Trophoblast cell (in vitro differentiated cells and primary cell): ENCODE measurements at regions not wholly inside any gene's neighbourhood (a gene's known extent, or its start where the extent isn't known, plus 50 kb on each side); places are given as distances from the start of the nearest gene placed in this dataset.

Experiments used
- DNase-seq, 2 donors: peaks; one replicate each; pipeline ENCODE4 v3.0.0-alpha.2; 2016
- H2AFZ ChIP-seq: 2 replicates; pipeline ENCODE4 v1.6.1; 2013; ENCODE audit warnings: low read length, moderate library complexity, mild to moderate bottlenecking; ENCODE audit not compliant: insufficient read depth, poor library complexity
- H2AK5ac ChIP-seq: 2 replicates; pipeline ENCODE4 v1.6.1; 2013; ENCODE audit warnings: mild to moderate bottlenecking, low read length
- H2BK120ac ChIP-seq: 2 replicates; pipeline ENCODE4 v1.6.1; 2013; ENCODE audit warnings: low read length, mild to moderate bottlenecking, moderate library complexity; ENCODE audit not compliant: insufficient read depth, poor library complexity
- H2BK12ac ChIP-seq: 2 replicates; pipeline ENCODE4 v1.6.1; 2013; ENCODE audit warnings: mild to moderate bottlenecking, low read length, moderate library complexity
- H2BK5ac ChIP-seq: 2 replicates; pipeline ENCODE4 v1.6.1; 2013; ENCODE audit warnings: low read length, low read depth, moderate library complexity, mild to moderate bottlenecking; ENCODE audit not compliant: poor library complexity
- H3K14ac ChIP-seq: 2 replicates; pipeline ENCODE4 v1.6.1; 2013; ENCODE audit warnings: mild to moderate bottlenecking, low read length
- H3K18ac ChIP-seq: 2 replicates; pipeline ENCODE4 v1.6.1; 2013; ENCODE audit warnings: mild to moderate bottlenecking, low read length
- H3K23ac ChIP-seq: 2 replicates; pipeline ENCODE4 v1.6.1; 2013; ENCODE audit warnings: low read length
- H3K27ac ChIP-seq: 2 replicates; pipeline ENCODE4 v1.5.1; 2013; ENCODE audit warnings: low read depth, mild to moderate bottlenecking, inconsistent platforms, low read length, moderate library complexity
- H3K27me3 ChIP-seq: 2 replicates; pipeline ENCODE4 v1.6.1; 2013; ENCODE audit warnings: inconsistent platforms, mild to moderate bottlenecking, low read length, moderate library complexity; ENCODE audit not compliant: insufficient read depth
- H3K36me3 ChIP-seq, 2 experiments: 1 replicate in 1 of 2; 2 replicates in 1 of 2; pipeline ENCODE4 v1.6.1; 2013; ENCODE audit warnings: low read length in 2 of 2, mild to moderate bottlenecking in 2 of 2, moderate library complexity in 1 of 2; ENCODE audit not compliant: insufficient read depth in 2 of 2, control insufficient read depth in 1 of 2
- H3K4ac ChIP-seq: 2 replicates; pipeline ENCODE4 v1.6.1; 2013; ENCODE audit warnings: low read depth, mild to moderate bottlenecking, low read length, moderate library complexity
- H3K4me1 ChIP-seq, 2 experiments: 1 replicate in 1 of 2; 2 replicates in 1 of 2; pipeline ENCODE4 v1.6.1; 2013; ENCODE audit warnings: low read length in 2 of 2, mild to moderate bottlenecking in 2 of 2, moderate library complexity in 1 of 2; ENCODE audit not compliant: insufficient read depth in 2 of 2, control insufficient read depth in 1 of 2
- H3K4me2 ChIP-seq: 2 replicates; pipeline ENCODE4 v1.6.1; 2013; ENCODE audit warnings: inconsistent platforms, mild to moderate bottlenecking, low read length, moderate library complexity
- H3K4me3 ChIP-seq: 2 replicates; pipeline ENCODE4 v1.5.1; 2013; ENCODE audit warnings: mild to moderate bottlenecking, low read depth, low read length, inconsistent platforms
- H3K79me1 ChIP-seq: one replicate; pipeline ENCODE4 v1.6.1; 2013; ENCODE audit warnings: low read length
- H3K79me2 ChIP-seq: 2 replicates; pipeline ENCODE4 v1.6.1; 2013; ENCODE audit warnings: low read length, mild to moderate bottlenecking; ENCODE audit not compliant: control insufficient read depth, insufficient read depth, poor library complexity
- H3K9ac ChIP-seq: 2 replicates; pipeline ENCODE4 v1.6.1; 2013; ENCODE audit warnings: mild to moderate bottlenecking, low read length
- H3K9me3 ChIP-seq: 2 replicates; pipeline ENCODE4 v1.6.1; 2013; ENCODE audit warnings: low read depth, mild to moderate bottlenecking, control low read depth, inconsistent platforms, low read length; ENCODE audit not compliant: insufficient read depth
- H4K12ac ChIP-seq: 2 replicates; pipeline ENCODE4 v1.6.1; 2013; ENCODE audit warnings: low read depth, mild to moderate bottlenecking, low read length, moderate library complexity
- H4K8ac ChIP-seq: 2 replicates; pipeline ENCODE4 v1.6.1; 2013; ENCODE audit warnings: low read depth, mild to moderate bottlenecking, low read length, moderate library complexity
- H4K91ac ChIP-seq: one replicate; pipeline ENCODE4 v1.6.1; 2013; ENCODE audit warnings: low read depth, mild to moderate bottlenecking, low read length, moderate library complexity
- WGBS: extraction: QIAGEN DNeasy Blood & Tissue Kit; methylation state at CpG from one replicate; pipeline ENCODE4 v1.1.7; 2013; ENCODE audit warnings: missing lambda C conversion rate; ENCODE audit not compliant: insufficient read length, insufficient coverage; ENCODE audit errors: extremely low coverage; 5-methylcytosine and 5-hydroxymethylcytosine counted together

GRCh38 chr9:73065439-73065838 lies 86.2 kb upstream of the ANXA1 start:
- H3K36me3 ChIP-seq, result no peaks in the 10 kb centered on the region
- no peak overlapping the region for H3K4ac ChIP-seq
- no peak overlapping the region for H4K8ac ChIP-seq
- no peak overlapping the region for H3K4me2 ChIP-seq
- no peak overlapping the region for H2BK5ac ChIP-seq
- no peak overlapping the region for H4K91ac ChIP-seq
- H3K4me3 ChIP-seq, result no peak overlapping the region
- no peak for DNase-seq
- no peaks in the 10 kb centered on the region for H3K4me1 ChIP-seq
- H3K27ac ChIP-seq, result no peak overlapping the region
- no peak overlapping the region for H3K9ac ChIP-seq
- H3K23ac ChIP-seq, result no peak overlapping the region
- no peaks in the 10 kb centered on the region for H3K79me2 ChIP-seq
- H3K79me1 ChIP-seq, result no peaks in the 10 kb centered on the region
- no peak overlapping the region for H3K18ac ChIP-seq
- H2BK120ac ChIP-seq, result no peak overlapping the region
- H3K27me3 ChIP-seq, result no peaks in the 10 kb centered on the region
- no peak overlapping the region for H3K14ac ChIP-seq
- no peak overlapping the region for H2AK5ac ChIP-seq
- no peak overlapping the region for H4K12ac ChIP-seq
- no peak overlapping the region for H2AFZ ChIP-seq
- H3K9me3 ChIP-seq, result peaks cover 1% of the 10 kb centered on the region
- H2BK12ac ChIP-seq, result no peak overlapping the region
- no CpG with 5 or more reads among the region's 6 CpGs for WGBS

- H3K4ac ChIP-seq, result no peak overlapping the region
- no peak overlapping the region for H2BK120ac ChIP-seq
- H3K9ac ChIP-seq, result no peak overlapping the region
- no CpG with 5 or more reads among the region's 3 CpGs for WGBS
- peaks cover 1% of the 10 kb centered on the region for H3K9me3 ChIP-seq
- no peaks in the 10 kb centered on the region for H3K4me1 ChIP-seq
- H2AFZ ChIP-seq, result no peak overlapping the region
- H4K8ac ChIP-seq, result no peak overlapping the region
- H3K27me3 ChIP-seq, result no peaks in the 10 kb centered on the region
- no peak for DNase-seq
- H3K36me3 ChIP-seq, result no peaks in the 10 kb centered on the region
- no peak overlapping the region for H4K12ac ChIP-seq
- H3K4me3 ChIP-seq, result no peak overlapping the region
- H3K79me2 ChIP-seq, result no peaks in the 10 kb centered on the region
- no peak overlapping the region for H4K91ac ChIP-seq
- H3K79me1 ChIP-seq, result no peaks in the 10 kb centered on the region
- no peak overlapping the region for H3K27ac ChIP-seq
- H3K18ac ChIP-seq, result no peak overlapping the region
- no peak overlapping the region for H3K14ac ChIP-seq
- H3K4me2 ChIP-seq, result no peak overlapping the region
- no peak overlapping the region for H2BK12ac ChIP-seq
- no peak overlapping the region for H2AK5ac ChIP-seq
- H2BK5ac ChIP-seq, result no peak overlapping the region
- H3K23ac ChIP-seq, result no peak overlapping the region
Observed at GRCh38 chr9:73064315-73064714, 87.3 kb upstream of the ANXA1 start.

- H3K27ac ChIP-seq, result no peak overlapping the region
- DNase-seq, result no peak
- no peak overlapping the region for H3K23ac ChIP-seq
- no peak overlapping the region for H4K8ac ChIP-seq
- no peaks in the 10 kb centered on the region for H3K36me3 ChIP-seq
- no peak overlapping the region for H3K4me3 ChIP-seq
- no peak overlapping the region for H3K4me2 ChIP-seq
- H3K27me3 ChIP-seq, result no peaks in the 10 kb centered on the region
- no peak overlapping the region for H2AK5ac ChIP-seq
- no peaks in the 10 kb centered on the region for H3K79me2 ChIP-seq
- no peak overlapping the region for H4K12ac ChIP-seq
- no peak overlapping the region for H3K4ac ChIP-seq
- H3K18ac ChIP-seq, result no peak overlapping the region
- no peak overlapping the region for H2AFZ ChIP-seq
- H4K91ac ChIP-seq, result no peak overlapping the region
- no peak overlapping the region for H3K14ac ChIP-seq
- H3K4me1 ChIP-seq, result no peaks in the 10 kb centered on the region
- H3K9ac ChIP-seq, result no peak overlapping the region
- H2BK120ac ChIP-seq, result no peak overlapping the region
- H2BK5ac ChIP-seq, result no peak overlapping the region
- H3K9me3 ChIP-seq, result no peaks in the 10 kb centered on the region
- no CpG with 5 or more reads among the region's 3 CpGs for WGBS
- H3K79me1 ChIP-seq, result no peaks in the 10 kb centered on the region
- H2BK12ac ChIP-seq, result no peak overlapping the region
Observed at GRCh38 chr9:73061146-73061545, 90.5 kb upstream of the ANXA1 start.

GRCh38 chr9:73059247-73059646 lies 92.4 kb upstream of the ANXA1 start:
- Histone ChIP-seq H3K27ac (no peak overlapping the region), H2BK5ac (no peak overlapping the region), H3K79me1 (no peaks in the 10 kb centered on the region)

More at GRCh38 chr9:73059247-73059646, 92.4 kb upstream of the ANXA1 start:
- Histone ChIP-seq H2AK5ac (no peak overlapping the region), H2AFZ (no peak overlapping the region), H2BK12ac (no peak overlapping the region), H3K36me3 (no peaks in the 10 kb centered on the region), H3K79me2 (no peaks in the 10 kb centered on the region), H3K14ac (no peak overlapping the region), H3K4me1 (no peaks in the 10 kb centered on the region), H3K4me3 (no peak overlapping the region), H3K4me2 (no peak overlapping the region), H3K4ac (no peak overlapping the region), H3K23ac (no peak overlapping the region), H4K91ac (no peak overlapping the region), H3K9ac (no peak overlapping the region), H2BK120ac (no peak overlapping the region), H3K9me3 (no peaks in the 10 kb centered on the region), H4K8ac (no peak overlapping the region), H3K18ac (no peak overlapping the region), H4K12ac (no peak overlapping the region), H3K27me3 (no peaks in the 10 kb centered on the region)
- DNase-seq, result no peak
- no CpG with 5 or more reads among the region's 2 CpGs for WGBS
